T47D (cell line): ENCODE measurements at regions not wholly inside any gene's neighbourhood (a gene's known extent, or its start where the extent isn't known, plus 50 kb on each side); places are given as distances from the start of the nearest gene placed in this dataset.

ENCODE experiments used
- DNase-seq, 2 experiments: peaks; one replicate each; pipeline versions ENCODE4 v3.0.0 to v3.0.0-alpha.2; 2011 to 2012; ENCODE audit warnings: low read depth in 1 of 2, low spot score in 1 of 2
- JUND ChIP-seq: IDR thresholded peaks from 2 replicates; pipeline ENCODE4 v1.6.1; 2012; ENCODE audit warnings: low read depth
- in situ Hi-C: cut with HindIII; loops from 2 replicates; pipeline ENCODE4 v1.10.0; 2016; ENCODE audit warnings: low sequenced_read_pairs, low pct_unique_long_range_greater_than_20kb

- no peak for TF ChIP-seq JUND
- no peak for DNase-seq
- in situ Hi-C loops, result no loop called here
Observed at GRCh38 chr6:88492241-88492640, 326.1 kb upstream of the CNR1 start.

- in situ Hi-C loops, result no loop called here
- TF ChIP-seq JUND, result no peak
- DNase-seq, result no peak
Observed at GRCh38 chr6:88491266-88491880, 325.2 kb upstream of the CNR1 start.

- TF ChIP-seq JUND, result no peak
- in situ Hi-C loops, result no loop called here
- no peak for DNase-seq
Observed at GRCh38 chr6:88490908-88491264, 324.7 kb upstream of the CNR1 start.

- TF ChIP-seq JUND, result no peak
- in situ Hi-C loops, result no loop called here
- DNase-seq, result no peak
Observed at GRCh38 chr6:88490195-88490907, 324.2 kb upstream of the CNR1 start.

GRCh38 chr6:88483424-88483823 lies 317.3 kb upstream of the CNR1 start:
- peak in 1 of 2 experiments; percentile 19 for DNase-seq
- in situ Hi-C loops, result no loop called here
- TF ChIP-seq JUND, result no peak

- TF ChIP-seq JUND, result no peak
- DNase-seq, result no peak
- in situ Hi-C loops, result no loop called here
Observed at GRCh38 chr6:88482465-88482864, 316.3 kb upstream of the CNR1 start.

GRCh38 chr6:88481519-88481918 lies 315.4 kb upstream of the CNR1 start:
- TF ChIP-seq JUND, result no peak
- DNase-seq, result no peak
- in situ Hi-C loops, result no loop called here

- in situ Hi-C loops, result no loop called here
- no peak for TF ChIP-seq JUND
- DNase-seq, result no peak
Observed at GRCh38 chr6:88480816-88481215, 314.7 kb upstream of the CNR1 start.

- no peak for TF ChIP-seq JUND
- DNase-seq, result no peak
- in situ Hi-C loops, result no loop called here
Observed at GRCh38 chr6:88477413-88477812, 311.3 kb upstream of the CNR1 start.

GRCh38 chr6:88476388-88476787 lies 310.2 kb upstream of the CNR1 start:
- no peak for DNase-seq
- in situ Hi-C loops, result no loop called here
- no peak for TF ChIP-seq JUND

- in situ Hi-C loops, result no loop called here
Observed at GRCh38 chr6:88474720-88475119, 308.6 kb upstream of the CNR1 start.

GRCh38 chr6:88473589-88473988 lies 307.4 kb upstream of the CNR1 start:
- no peak for DNase-seq
- no peak for TF ChIP-seq JUND
- in situ Hi-C loops, result no loop called here

More at GRCh38 chr6:88474720-88475119, 308.6 kb upstream of the CNR1 start:
- no peak for DNase-seq
- TF ChIP-seq JUND, result no peak

GRCh38 chr6:88472851-88473525 lies 306.8 kb upstream of the CNR1 start:
- TF ChIP-seq JUND, result no peak
- in situ Hi-C loops, result no loop called here
- DNase-seq, result no peak
